Vagina (tissue), 2 donors: ENCODE measurements at regions not wholly inside any gene's neighbourhood (a gene's known extent, or its start where the extent isn't known, plus 50 kb on each side); places are given as distances from the start of the nearest gene placed in this dataset.

Experiments used
- POLR2AphosphoS5 ChIP-seq, 2 donors: sonication (generic); formaldehyde crosslinking; IDR thresholded peaks; one replicate each; pipeline ENCODE4 v1.9.0; 2017; ENCODE audit warnings: antibody characterized with exemption in 2 of 2, mild to moderate bottlenecking in 2 of 2, low read depth in 1 of 2; ENCODE audit not compliant: insufficient read depth in 1 of 2
- TF ChIP-seq, protein P1 (sequence below), 3 experiments: fragments of 450-650 bp in 2 of 3; fragments of 200-600 bp in 1 of 3; sonication (generic) in 1 of 3; IDR thresholded peaks; one replicate each; pipeline ENCODE4 v1.5.1; 2017 to 2019; ENCODE audit warnings: antibody characterized with exemption in 3 of 3, mild to moderate bottlenecking in 2 of 3, moderate library complexity in 2 of 3

DNA sequence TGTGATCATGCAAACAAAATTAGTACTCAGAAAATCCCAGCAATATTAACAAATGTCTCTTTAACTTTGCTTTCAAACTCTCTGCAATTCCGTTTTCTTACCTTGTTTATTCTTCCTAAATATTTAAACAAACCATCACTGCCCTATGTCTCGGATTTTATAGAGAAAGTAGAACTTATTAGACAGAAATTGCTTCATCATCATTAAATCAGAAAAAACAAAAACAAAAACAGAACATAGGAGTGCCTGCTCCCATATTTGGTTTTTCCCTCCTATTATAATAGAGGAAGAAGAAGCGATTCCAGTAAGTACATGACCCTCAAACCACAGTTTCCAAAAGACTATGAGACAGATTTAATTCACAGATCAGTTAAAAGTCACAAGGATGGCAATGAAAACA lies 1228.0 kb downstream of the RPA4 start:
- no peak for TF ChIP-seq POLR2AphosphoS5 (IDR thresholded peaks at IDR 0.05; ENCODE audit: insufficient read depth in 1 of 2, low read depth in 1 of 2)
- TF ChIP-seq, protein P1, sequence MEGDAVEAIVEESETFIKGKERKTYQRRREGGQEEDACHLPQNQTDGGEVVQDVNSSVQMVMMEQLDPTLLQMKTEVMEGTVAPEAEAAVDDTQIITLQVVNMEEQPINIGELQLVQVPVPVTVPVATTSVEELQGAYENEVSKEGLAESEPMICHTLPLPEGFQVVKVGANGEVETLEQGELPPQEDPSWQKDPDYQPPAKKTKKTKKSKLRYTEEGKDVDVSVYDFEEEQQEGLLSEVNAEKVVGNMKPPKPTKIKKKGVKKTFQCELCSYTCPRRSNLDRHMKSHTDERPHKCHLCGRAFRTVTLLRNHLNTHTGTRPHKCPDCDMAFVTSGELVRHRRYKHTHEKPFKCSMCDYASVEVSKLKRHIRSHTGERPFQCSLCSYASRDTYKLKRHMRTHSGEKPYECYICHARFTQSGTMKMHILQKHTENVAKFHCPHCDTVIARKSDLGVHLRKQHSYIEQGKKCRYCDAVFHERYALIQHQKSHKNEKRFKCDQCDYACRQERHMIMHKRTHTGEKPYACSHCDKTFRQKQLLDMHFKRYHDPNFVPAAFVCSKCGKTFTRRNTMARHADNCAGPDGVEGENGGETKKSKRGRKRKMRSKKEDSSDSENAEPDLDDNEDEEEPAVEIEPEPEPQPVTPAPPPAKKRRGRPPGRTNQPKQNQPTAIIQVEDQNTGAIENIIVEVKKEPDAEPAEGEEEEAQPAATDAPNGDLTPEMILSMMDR (IDR thresholded peaks at IDR 0.05) = no peak
